ENCODE measurements at regions not wholly inside any gene's neighbourhood (a gene's known extent, or its start where the extent isn't known, plus 50 kb on each side); places are given as distances from the start of the nearest gene placed in this dataset.
A peak's percentile ranks its signal among the peaks of the same experiment; 100 is the strongest.

DNA sequence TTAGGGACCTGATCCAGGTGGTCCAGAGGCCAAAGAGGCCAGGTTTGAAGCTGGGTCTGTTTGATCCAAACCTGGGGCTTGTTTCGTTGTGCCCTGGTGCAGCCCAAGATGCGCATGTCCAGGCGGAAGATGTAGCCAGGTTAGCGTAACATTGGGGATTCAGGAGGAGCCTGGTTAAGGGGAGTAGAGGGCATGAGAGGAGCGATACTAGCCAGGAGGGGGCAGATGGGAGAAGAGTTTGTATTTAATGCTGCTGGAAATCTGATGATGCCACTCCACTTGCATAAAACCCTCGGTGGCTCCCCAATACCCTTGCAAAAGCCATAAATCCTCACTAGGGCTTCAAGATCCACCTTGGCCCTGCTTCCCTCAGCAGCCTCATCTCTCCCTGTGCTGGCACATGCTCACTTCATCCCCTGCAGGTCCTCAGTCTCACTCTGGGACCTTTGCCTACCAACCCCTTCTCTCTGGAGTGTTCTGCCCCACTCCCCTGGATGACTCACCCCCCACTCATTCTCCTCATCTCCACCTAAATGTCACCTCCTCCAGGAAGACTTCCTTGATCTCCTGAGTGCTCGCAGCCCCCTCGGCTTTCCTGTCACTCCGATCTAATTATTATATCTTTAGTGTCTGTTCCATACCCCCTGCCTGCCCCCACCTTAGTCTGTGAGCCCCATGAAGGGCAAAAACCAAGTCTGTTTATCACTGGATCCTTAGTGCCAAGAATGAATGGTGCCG lies 95.9 kb downstream of the MIAT start:
- TF ChIP-seq, protein P1, sequence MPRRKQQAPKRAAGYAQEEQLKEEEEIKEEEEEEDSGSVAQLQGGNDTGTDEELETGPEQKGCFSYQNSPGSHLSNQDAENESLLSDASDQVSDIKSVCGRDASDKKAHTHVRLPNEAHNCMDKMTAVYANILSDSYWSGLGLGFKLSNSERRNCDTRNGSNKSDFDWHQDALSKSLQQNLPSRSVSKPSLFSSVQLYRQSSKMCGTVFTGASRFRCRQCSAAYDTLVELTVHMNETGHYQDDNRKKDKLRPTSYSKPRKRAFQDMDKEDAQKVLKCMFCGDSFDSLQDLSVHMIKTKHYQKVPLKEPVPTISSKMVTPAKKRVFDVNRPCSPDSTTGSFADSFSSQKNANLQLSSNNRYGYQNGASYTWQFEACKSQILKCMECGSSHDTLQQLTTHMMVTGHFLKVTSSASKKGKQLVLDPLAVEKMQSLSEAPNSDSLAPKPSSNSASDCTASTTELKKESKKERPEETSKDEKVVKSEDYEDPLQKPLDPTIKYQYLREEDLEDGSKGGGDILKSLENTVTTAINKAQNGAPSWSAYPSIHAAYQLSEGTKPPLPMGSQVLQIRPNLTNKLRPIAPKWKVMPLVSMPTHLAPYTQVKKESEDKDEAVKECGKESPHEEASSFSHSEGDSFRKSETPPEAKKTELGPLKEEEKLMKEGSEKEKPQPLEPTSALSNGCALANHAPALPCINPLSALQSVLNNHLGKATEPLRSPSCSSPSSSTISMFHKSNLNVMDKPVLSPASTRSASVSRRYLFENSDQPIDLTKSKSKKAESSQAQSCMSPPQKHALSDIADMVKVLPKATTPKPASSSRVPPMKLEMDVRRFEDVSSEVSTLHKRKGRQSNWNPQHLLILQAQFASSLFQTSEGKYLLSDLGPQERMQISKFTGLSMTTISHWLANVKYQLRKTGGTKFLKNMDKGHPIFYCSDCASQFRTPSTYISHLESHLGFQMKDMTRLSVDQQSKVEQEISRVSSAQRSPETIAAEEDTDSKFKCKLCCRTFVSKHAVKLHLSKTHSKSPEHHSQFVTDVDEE (CRISPR knock-in tag; IDR thresholded peaks at IDR 0.05) = no peak
- TF ChIP-seq ARNTL (CRISPR knock-in tag; IDR thresholded peaks at IDR 0.05; ENCODE audit: borderline replicate concordance, low read depth) (no peak), TOX (CRISPR knock-in tag; IDR thresholded peaks at IDR 0.05; ENCODE audit: borderline replicate concordance) (no peak), BACH2 (CRISPR knock-in tag; IDR thresholded peaks at IDR 0.05; ENCODE audit: borderline replicate concordance) (no peak), ZNF565 (CRISPR knock-in tag; conservative IDR thresholded peaks at IDR 0.05; ENCODE audit: low read depth) (no peak), ISL1 (CRISPR knock-in tag; IDR thresholded peaks at IDR 0.05) (no peak), ZFP3 (CRISPR knock-in tag; IDR thresholded peaks at IDR 0.05) (no peak), PPARA (CRISPR knock-in tag; IDR thresholded peaks at IDR 0.05; ENCODE audit: borderline replicate concordance) (no peak), GLIS3 (CRISPR knock-in tag; IDR thresholded peaks at IDR 0.05) (no peak), PATZ1 (CRISPR knock-in tag; IDR thresholded peaks at IDR 0.05; ENCODE audit: borderline replicate concordance) (no peak), ZNF70 (CRISPR knock-in tag; IDR thresholded peaks at IDR 0.05) (no peak), CSRNP3 (CRISPR knock-in tag; IDR thresholded peaks at IDR 0.05) (no peak), TCF4 (CRISPR knock-in tag; IDR thresholded peaks at IDR 0.05; ENCODE audit: borderline replicate concordance) (no peak), RARB (CRISPR knock-in tag; IDR thresholded peaks at IDR 0.05) (no peak), ZC3H10 (CRISPR knock-in tag; IDR thresholded peaks at IDR 0.05) (no peak), ZNF8 (CRISPR knock-in tag; IDR thresholded peaks at IDR 0.05) (no peak), OSR1 (CRISPR knock-in tag; IDR thresholded peaks at IDR 0.05) (no peak), CSDC2 (CRISPR knock-in tag; IDR thresholded peaks at IDR 0.05) (no peak)
- TF ChIP-seq, protein P2, sequence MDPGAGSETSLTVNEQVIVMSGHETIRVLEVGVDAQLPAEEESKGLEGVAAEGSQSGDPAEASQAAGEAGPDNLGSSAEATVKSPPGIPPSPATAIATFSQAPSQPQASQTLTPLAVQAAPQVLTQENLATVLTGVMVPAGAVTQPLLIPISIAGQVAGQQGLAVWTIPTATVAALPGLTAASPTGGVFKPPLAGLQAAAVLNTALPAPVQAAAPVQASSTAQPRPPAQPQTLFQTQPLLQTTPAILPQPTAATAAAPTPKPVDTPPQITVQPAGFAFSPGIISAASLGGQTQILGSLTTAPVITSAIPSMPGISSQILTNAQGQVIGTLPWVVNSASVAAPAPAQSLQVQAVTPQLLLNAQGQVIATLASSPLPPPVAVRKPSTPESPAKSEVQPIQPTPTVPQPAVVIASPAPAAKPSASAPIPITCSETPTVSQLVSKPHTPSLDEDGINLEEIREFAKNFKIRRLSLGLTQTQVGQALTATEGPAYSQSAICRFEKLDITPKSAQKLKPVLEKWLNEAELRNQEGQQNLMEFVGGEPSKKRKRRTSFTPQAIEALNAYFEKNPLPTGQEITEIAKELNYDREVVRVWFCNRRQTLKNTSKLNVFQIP (CRISPR knock-in tag; IDR thresholded peaks at IDR 0.05; ENCODE audit: borderline replicate concordance, low read depth) = no peak
- no peak for ATAC-seq

- peak; percentile 91 for ATAC-seq
- TF ChIP-seq ZFP3 (CRISPR knock-in tag; IDR thresholded peaks at IDR 0.05) = peak; percentile 68
- no peak for TF ChIP-seq ZNF70 (CRISPR knock-in tag; IDR thresholded peaks at IDR 0.05)
- no peak for TF ChIP-seq ESRRG (CRISPR knock-in tag; IDR thresholded peaks at IDR 0.05)
- TF ChIP-seq CSRNP3 (CRISPR knock-in tag; IDR thresholded peaks at IDR 0.05) = no peak
- TF ChIP-seq, protein P1 (CRISPR knock-in tag; IDR thresholded peaks at IDR 0.05) = peak; percentile 57; the same call in 1 of the 2 replicates
These were observed 99.4 kb downstream of the MIAT start for GRCh38 chr22:26756675-26757293.
